DND-41 (cell line): ENCODE measurements at regions not wholly inside any gene's neighbourhood (a gene's known extent, or its start where the extent isn't known, plus 50 kb on each side); places are given as distances from the start of the nearest gene placed in this dataset.

Experiments
- CTCF ChIP-seq: IDR thresholded peaks from 2 replicates; pipeline ENCODE4 v1.5.1; 2012; ENCODE audit warnings: borderline replicate concordance, low read length, moderate library complexity, mild to moderate bottlenecking; ENCODE audit not compliant: poor library complexity, severe bottlenecking; ENCODE audit errors: extremely low read depth
- EZH2 ChIP-seq: IDR thresholded peaks from 3 replicates; pipeline ENCODE4 v1.6.1; 2012; ENCODE audit warnings: borderline replicate concordance, low read depth, mild to moderate bottlenecking, moderate library complexity, low read length, inconsistent platforms; ENCODE audit not compliant: severe bottlenecking

DNA sequence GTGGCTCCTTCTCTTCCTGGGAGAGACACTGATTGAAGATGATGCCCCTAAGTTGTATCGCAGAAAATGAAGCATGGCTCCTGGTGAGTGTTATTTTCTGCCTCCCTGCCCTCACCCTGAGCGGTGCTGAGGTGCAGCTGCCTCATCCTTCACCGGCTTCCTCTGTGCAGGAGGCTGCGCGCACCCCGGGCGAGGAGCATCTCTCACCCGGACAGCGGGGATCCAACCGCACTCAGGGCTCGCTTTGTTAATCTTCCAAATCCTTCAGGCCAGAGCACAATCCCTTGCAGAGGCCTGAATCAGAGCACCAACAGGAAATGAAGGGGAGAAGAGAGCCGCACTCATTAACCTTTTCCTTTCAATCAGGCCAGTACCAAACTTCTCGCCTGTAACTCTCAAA, 910.3 kb downstream of the CCSER2 start:
- TF ChIP-seq CTCF (no peak), EZH2 (no peak)
